Left cardiac atrium (tissue), 4 donors: ENCODE measurements at regions not wholly inside any gene's neighbourhood (a gene's known extent, or its start where the extent isn't known, plus 50 kb on each side); places are given as distances from the start of the nearest gene placed in this dataset.

Source experiments
- ATAC-seq, 2 donors: fragments of 200-7000 bp; cut with Tn5 transposase; one replicate each; pipeline ENCODE4 v1.9.1; 2020; ENCODE audit warnings: mild to moderate bottlenecking in 2 of 2, moderate library complexity in 2 of 2
- DNase-seq: peaks from one replicate; pipeline ENCODE4 v3.0.0-alpha.2; 2020
- intact Hi-C, 2 donors: fragments of 100-400 bp; cut with DNase I; formaldehyde crosslinking; loops; one replicate each; pipeline versions ENCODE4 v1.14.1 to v1.15.1; 2022 to 2023
- donor health status: DM: no; HTN: yes; CAD: no.
- donor health status: DM: no; HTN: yes; CAD: no; lungs with severe emphysema.
- donor health status: DM: yes; HTN: yes; CAD: no.
- donor health status: Dilated cardiomyopathy.

- DNase-seq (no peak), ATAC-seq (no peak)
- intact Hi-C loops: no loop called here
These were observed 164.9 kb upstream of the BMP4 start for GRCh38 chr14:54121466-54122027.

- DNase-seq (no peak), ATAC-seq (no peak)
- intact Hi-C loops: no loop called here
These were observed 167.2 kb upstream of the BMP4 start for GRCh38 chr14:54123841-54124240.

- intact Hi-C loops: no loop called here
- no peak for ATAC-seq
- no peak for DNase-seq
These were observed 168.5 kb upstream of the BMP4 start for GRCh38 chr14:54125109-54125508.

GRCh38 chr14:54126947-54127346 is 170.3 kb upstream of the BMP4 start:
- no peak for DNase-seq
- no peak for ATAC-seq
- intact Hi-C loops: no loop called here

GRCh38 chr14:54127526-54127925 is 170.9 kb upstream of the BMP4 start:
- ATAC-seq (no peak), DNase-seq (no peak)
- intact Hi-C loops: no loop called here

- no peak for DNase-seq
- no peak for ATAC-seq
- intact Hi-C loops: no loop called here
These were observed 173.4 kb upstream of the BMP4 start for GRCh38 chr14:54129850-54130640.

GRCh38 chr14:54132496-54132895 is 175.9 kb upstream of the BMP4 start:
- intact Hi-C loops: no loop called here
- DNase-seq: no peak
- no peak for ATAC-seq

- no peak for DNase-seq
- peak in 1 of 2 donors; percentile 93 for ATAC-seq
- intact Hi-C loops: no loop called here
These were observed 177.3 kb upstream of the BMP4 start for GRCh38 chr14:54133896-54134295.

GRCh38 chr14:54135804-54136280 is 179.2 kb upstream of the BMP4 start:
- ATAC-seq: no peak
- intact Hi-C loops: no loop called here

GRCh38 chr14:54136894-54137613 is 180.4 kb upstream of the BMP4 start:
- no peak for ATAC-seq
- intact Hi-C loops: no loop called here

More at GRCh38 chr14:54135804-54136280, 179.2 kb upstream of the BMP4 start:
- DNase-seq: no peak

GRCh38 chr14:54137614-54137961 is 181.0 kb upstream of the BMP4 start:
- peak in 1 of 2 donors; percentile 52 for ATAC-seq
- DNase-seq: no peak
- intact Hi-C loops: no loop called here

More at GRCh38 chr14:54136894-54137613, 180.4 kb upstream of the BMP4 start:
- no peak for DNase-seq

- no peak for ATAC-seq
- intact Hi-C loops: no loop called here
- no peak for DNase-seq
These were observed 181.4 kb upstream of the BMP4 start for GRCh38 chr14:54138024-54138353.

- ATAC-seq: no peak
- DNase-seq: no peak
- intact Hi-C loops: no loop called here
These were observed 181.9 kb upstream of the BMP4 start for GRCh38 chr14:54138354-54139038.

- intact Hi-C loops: no loop called here
- no peak for DNase-seq
- no peak for ATAC-seq
These were observed 183.9 kb upstream of the BMP4 start for GRCh38 chr14:54140551-54140950.

- intact Hi-C loops: no loop called here
- DNase-seq (no peak), ATAC-seq (no peak)
These were observed 190.0 kb upstream of the BMP4 start for GRCh38 chr14:54146601-54147000.

- no peak for DNase-seq
These were observed 190.7 kb upstream of the BMP4 start for GRCh38 chr14:54147282-54147681.

GRCh38 chr14:54147758-54148157 is 191.1 kb upstream of the BMP4 start:
- intact Hi-C loops: no loop called here
- ATAC-seq: no peak
- DNase-seq: no peak

More at GRCh38 chr14:54147282-54147681, 190.7 kb upstream of the BMP4 start:
- no peak for ATAC-seq
- intact Hi-C loops: no loop called here

- ATAC-seq: no peak
These were observed 191.6 kb upstream of the BMP4 start for GRCh38 chr14:54148251-54148650.

GRCh38 chr14:54152351-54152750 is 195.7 kb upstream of the BMP4 start:
- DNase-seq (no peak), ATAC-seq (no peak)
- intact Hi-C loops: no loop called here

More at GRCh38 chr14:54148251-54148650, 191.6 kb upstream of the BMP4 start:
- intact Hi-C loops: no loop called here
- no peak for DNase-seq
